ENCODE measurements at regions not wholly inside any gene's neighbourhood (a gene's known extent, or its start where the extent isn't known, plus 50 kb on each side); places are given as distances from the start of the nearest gene placed in this dataset.

DNA sequence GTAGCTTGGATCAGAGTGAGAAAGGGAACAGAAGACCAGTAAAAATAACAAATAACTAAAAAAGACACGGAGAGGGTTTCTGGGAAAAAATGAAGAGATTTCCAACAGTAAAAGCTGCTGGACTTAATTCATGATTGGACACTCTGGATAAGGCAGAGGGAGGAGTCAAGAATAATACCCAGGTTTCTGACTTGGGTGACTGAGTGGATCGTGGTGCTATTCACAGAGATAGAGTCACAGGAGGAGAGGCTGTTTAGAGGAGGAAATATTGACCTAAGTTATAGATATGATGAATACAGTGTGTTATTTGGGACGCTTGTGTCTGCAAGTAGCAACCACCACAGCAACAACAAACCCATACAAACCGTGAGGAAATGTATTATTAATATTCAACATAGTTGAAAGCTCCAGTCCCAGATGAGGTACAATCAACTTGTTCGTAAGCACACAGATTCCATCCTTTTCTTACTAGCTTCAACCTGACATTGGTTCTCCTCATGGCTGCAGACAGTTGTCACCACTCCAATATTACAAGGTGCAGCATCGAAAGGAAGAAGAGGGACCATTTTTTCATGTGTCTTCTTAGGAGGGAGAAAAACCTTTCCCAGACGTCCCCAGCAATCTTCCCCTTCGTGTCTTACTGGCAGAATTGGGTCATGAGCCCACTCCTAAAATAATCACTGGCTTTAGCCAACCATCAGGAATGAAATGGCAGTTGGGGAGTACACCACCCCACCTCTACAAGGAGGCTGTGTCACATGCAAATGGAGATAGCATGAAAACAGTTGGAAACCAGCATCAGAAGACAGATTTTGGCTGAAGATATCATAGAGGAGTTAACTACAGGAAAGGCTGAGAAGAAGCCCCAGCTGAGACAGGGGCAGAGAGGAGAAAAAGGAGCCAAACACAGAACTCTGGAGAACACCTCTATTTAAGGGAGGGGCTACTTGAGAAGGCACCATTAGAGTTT, 387.8 kb downstream of the SHQ1 start:
- DNase-seq (ENCODE audit: low read depth), result no peak
- TF ChIP-seq, protein P1, sequence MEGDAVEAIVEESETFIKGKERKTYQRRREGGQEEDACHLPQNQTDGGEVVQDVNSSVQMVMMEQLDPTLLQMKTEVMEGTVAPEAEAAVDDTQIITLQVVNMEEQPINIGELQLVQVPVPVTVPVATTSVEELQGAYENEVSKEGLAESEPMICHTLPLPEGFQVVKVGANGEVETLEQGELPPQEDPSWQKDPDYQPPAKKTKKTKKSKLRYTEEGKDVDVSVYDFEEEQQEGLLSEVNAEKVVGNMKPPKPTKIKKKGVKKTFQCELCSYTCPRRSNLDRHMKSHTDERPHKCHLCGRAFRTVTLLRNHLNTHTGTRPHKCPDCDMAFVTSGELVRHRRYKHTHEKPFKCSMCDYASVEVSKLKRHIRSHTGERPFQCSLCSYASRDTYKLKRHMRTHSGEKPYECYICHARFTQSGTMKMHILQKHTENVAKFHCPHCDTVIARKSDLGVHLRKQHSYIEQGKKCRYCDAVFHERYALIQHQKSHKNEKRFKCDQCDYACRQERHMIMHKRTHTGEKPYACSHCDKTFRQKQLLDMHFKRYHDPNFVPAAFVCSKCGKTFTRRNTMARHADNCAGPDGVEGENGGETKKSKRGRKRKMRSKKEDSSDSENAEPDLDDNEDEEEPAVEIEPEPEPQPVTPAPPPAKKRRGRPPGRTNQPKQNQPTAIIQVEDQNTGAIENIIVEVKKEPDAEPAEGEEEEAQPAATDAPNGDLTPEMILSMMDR (IDR thresholded peaks at IDR 0.05; ENCODE audit: insufficient read depth, low read depth, low read length, missing control alignments), result no peak
- H3K4me3 ChIP-seq (ENCODE audit: low read depth, low read length), result no peak overlapping the region

DNA sequence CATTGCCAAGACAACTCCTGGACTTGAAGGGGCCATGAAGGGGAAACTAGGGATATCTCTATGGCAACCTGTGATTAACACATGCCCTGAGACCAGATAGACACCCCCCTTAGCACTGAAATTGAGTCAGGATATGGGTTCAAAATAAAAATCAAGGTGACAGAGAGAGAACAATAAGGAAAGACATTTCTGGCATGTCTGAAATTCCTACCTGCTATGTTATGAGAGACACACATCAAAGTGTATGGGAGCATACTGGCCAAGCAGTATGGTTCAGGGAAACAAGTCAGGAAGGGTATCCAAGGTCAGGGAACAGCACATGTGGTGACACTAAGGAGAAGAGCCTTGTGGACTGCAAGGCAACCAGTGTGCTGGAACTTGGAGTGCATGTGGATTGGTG, 388.7 kb downstream of the SHQ1 start:
- H3K4me3 ChIP-seq (ENCODE audit: low read depth, low read length), result no peak overlapping the region
- TF ChIP-seq, protein P1 (IDR thresholded peaks at IDR 0.05; ENCODE audit: insufficient read depth, low read depth, low read length, missing control alignments), result no peak
- no peak for DNase-seq (ENCODE audit: low read depth)

- DNase-seq (ENCODE audit: low read depth), result no peak
- no peak overlapping the region for H3K4me3 ChIP-seq (ENCODE audit: low read depth, low read length)
- TF ChIP-seq, protein P1 (IDR thresholded peaks at IDR 0.05; ENCODE audit: insufficient read depth, low read depth, low read length, missing control alignments), result no peak
Observed at GRCh38 chr3:72458375-72458774, 389.9 kb downstream of the SHQ1 start.

- H3K4me3 ChIP-seq (ENCODE audit: low read depth, low read length), result no peak overlapping the region
- TF ChIP-seq, protein P1 (IDR thresholded peaks at IDR 0.05; ENCODE audit: insufficient read depth, low read depth, low read length, missing control alignments), result no peak
- no peak for DNase-seq (ENCODE audit: low read depth)
Observed at GRCh38 chr3:72454441-72454840, 393.8 kb downstream of the SHQ1 start.

- H3K4me3 ChIP-seq (ENCODE audit: low read depth, low read length), result no peak overlapping the region
- TF ChIP-seq, protein P1 (IDR thresholded peaks at IDR 0.05; ENCODE audit: insufficient read depth, low read depth, low read length, missing control alignments), result no peak
- DNase-seq (ENCODE audit: low read depth), result no peak
Observed at GRCh38 chr3:72453706-72454105, 394.5 kb downstream of the SHQ1 start.

- TF ChIP-seq, protein P1 (IDR thresholded peaks at IDR 0.05; ENCODE audit: insufficient read depth, low read depth, low read length, missing control alignments), result no peak
- H3K4me3 ChIP-seq (ENCODE audit: low read depth, low read length), result no peak overlapping the region
- no peak for DNase-seq (ENCODE audit: low read depth)
Observed at GRCh38 chr3:72452745-72453144, 395.5 kb downstream of the SHQ1 start.

Data from GM12865 (cell line).